Activated CD4-positive, alpha-beta T cell treated with anti-CD3 and anti-CD28 coated beads, Interleukin-10, Interleukin-2, amounts not matched to agents 100 ng/mL and 50 ng/mL, durations not matched to agents 16 hours and 8 hours (primary cell): ENCODE measurements at regions not wholly inside any gene's neighbourhood (a gene's known extent, or its start where the extent isn't known, plus 50 kb on each side); places are given as distances from the start of the nearest gene placed in this dataset.
"Not testable (repeated sequence)": the region's sequence is repeated elsewhere in the genome, so short reads cannot be mapped to it uniquely, and the experiment has no call there.

ENCODE experiments used
- DNase-seq: peaks from one replicate; pipeline ENCODE4 v3.0.0-alpha.2; 2020

DNA sequence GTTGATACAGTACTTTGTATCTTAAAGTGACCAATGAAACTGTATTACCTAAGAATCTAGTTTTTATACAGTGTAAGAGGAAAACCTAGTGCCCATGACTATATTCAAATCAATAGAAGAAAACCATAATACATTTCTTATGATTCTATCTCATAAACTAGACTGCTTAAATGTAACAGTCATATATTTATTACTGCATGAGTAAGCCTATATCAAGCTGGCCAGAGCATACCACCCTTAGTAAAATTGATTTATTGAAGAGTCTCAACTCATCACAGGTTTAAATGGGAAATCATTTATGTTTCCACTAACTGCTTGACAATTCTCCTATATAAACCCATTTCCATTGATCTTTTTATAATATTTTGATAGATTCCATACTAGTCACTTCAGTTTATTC is 1059.2 kb upstream of the LRRTM1 start:
- DNase-seq: no peak

DNA sequence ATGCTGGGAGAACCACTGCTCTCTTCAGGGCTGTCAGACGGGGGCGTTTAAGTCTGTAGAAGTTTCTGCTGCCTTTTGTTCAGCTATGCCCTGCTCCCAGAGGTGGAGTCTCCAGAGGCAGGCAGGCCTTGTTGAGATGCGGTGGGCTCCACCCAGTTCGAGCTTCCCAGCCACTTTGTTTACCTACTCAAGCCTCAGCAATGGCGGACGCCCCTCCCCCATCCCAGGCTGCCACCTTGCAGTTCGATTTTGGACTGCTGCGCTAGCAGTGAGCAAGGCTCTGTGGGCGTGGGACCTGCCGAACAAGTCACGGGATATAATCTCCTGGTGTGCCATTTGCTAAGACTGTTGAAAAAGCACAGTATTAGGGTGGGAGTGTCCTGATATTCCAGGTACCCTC is 1057.9 kb upstream of the LRRTM1 start:
- not testable (repeated sequence) for DNase-seq

DNA sequence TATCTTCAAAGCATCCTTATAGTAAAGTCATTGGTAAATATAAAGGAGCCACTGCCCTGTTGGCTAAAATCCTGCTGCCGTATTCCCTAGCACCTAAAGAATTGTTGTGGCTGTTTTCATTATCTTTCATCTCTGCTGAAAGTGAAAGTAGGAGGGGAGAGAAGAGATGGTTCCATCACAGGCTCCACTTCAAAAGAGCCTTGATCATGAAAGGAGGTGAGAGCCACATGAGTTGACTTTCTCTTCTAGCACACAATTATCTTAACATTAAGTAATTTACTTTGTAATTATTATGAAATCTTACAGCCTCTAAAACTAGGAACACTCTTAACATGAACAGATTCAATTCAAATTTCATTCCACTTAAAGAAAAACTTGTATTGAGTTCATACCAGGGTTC is 1050.9 kb upstream of the LRRTM1 start:
- DNase-seq: no peak

DNA sequence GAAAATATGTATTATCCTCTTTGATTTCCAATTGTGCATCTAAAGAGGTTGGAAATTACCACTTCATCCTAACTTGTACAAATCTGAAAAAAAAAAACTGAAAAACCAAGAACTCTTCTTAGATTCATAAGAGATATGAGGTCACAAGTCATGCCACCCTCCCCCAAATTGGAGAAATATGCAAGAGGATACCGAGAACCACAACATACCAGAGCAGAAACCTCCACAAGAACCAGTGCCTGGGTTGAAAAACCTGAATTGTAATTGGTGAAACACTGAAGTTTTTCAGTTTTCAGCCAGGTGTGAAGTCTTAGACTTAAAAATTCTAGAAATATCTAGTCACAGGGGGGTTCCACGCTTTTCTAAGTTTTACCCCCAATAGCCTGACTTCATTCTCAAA is 1029.5 kb upstream of the LRRTM1 start:
- DNase-seq: no peak

DNA sequence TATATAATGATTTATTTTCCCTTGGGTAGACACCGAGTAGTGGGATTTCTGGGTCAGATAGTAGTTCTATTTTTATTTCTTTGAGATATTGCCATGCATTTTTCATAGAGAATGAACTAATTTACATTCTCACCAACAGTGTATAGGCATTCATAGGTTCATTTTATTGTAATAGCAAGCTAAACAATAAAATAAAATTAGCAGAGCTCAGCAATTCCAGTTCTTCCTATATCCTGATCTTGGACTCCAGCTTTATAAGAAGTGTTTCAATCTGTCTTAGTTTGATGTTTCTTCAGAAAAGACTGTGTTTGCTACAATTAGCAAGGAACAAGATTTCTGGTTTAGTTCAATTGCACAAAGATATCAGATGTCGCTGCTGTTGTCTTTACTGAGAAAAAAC is 1024.4 kb upstream of the LRRTM1 start:
- DNase-seq: no peak

DNA sequence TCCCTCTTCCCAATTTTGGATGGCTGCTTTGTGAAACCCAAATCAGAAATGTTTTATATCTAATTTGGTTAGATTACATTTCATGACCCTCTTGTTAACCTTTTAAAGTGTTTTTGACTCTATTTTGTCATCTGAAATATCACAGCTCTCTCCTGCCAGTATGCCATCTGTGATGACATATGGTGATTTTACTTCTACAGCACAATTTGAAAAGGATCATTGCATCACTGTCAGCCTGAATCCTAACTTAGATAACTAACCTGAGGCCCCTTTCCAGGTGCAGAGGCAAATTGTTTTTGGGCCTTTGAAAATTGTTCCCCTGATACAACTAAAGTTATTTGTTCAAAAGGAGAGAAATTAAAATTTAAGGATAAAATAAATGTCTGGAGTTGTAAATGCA is 1023.4 kb upstream of the LRRTM1 start:
- DNase-seq: no peak

DNA sequence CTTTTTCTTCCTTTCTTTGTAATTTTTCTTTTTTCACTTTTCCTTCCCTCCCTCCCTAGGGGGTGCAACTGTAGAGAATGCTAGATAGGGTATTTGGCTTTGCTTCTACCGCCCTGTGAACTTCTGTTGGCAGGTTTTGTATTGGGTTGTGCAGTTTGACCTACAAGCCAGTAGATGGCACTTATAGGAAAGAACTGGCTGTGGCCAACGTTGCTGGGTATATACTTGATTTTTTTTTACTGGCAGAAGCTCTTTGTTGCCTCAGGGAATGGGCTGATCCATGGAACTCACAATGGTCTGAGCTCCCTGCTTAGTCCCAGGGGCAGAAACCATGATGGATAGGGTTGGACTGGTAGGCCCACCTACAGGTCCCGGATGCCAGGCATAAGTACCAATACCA is 1019.5 kb upstream of the LRRTM1 start:
- DNase-seq: no peak

DNA sequence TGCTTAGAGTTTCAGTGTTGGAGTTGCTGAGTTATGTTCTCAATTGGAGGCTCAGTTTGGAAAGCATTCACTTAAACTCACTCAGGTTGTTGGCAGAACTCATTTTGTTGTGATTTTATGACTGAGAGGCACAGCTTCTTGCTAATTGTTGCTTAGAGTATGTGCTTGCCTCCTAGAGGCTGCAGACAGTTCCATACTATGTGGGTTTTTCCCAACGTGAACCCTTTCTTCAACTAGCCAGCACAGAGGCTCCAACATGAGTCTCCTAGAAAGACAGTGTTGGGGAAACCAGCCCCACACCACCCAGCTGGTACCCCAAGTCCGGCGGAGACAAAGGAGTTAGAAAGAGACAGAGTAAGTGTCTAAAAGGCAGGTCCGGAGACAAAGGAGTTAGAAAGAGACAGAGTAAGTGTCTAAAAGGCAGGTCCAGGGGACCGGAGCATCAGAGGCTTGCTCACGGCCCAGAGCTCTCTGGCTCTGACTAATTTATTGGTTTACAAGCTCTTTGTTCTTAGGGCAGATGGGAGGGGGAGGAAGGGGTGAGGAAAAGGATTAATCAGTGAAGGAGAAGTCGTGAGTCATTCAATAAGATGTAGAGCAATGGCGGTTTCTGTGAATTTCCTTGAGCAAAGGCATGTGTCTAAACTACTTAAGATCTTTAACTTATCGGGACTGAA is 999.7 kb upstream of the LRRTM1 start:
- no peak for DNase-seq

DNA sequence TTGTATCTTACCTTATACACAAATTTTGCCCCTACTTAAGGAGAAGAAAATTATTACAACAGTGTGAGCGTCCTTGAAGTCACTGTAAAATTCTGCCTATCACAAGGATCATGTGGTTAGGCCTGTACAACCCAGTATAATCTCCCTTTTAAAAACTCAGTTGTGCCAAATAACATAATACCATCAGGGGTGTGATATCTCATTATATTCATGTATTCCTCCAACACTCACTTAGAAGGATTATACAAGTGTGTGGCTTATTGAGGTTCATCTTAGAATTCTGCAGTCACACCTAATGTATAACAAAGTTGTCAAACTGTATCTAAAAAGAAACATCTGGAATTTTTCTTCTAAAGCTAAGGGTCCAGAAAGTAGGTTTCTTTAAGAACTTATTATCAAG is 998.8 kb upstream of the LRRTM1 start:
- DNase-seq: no peak

DNA sequence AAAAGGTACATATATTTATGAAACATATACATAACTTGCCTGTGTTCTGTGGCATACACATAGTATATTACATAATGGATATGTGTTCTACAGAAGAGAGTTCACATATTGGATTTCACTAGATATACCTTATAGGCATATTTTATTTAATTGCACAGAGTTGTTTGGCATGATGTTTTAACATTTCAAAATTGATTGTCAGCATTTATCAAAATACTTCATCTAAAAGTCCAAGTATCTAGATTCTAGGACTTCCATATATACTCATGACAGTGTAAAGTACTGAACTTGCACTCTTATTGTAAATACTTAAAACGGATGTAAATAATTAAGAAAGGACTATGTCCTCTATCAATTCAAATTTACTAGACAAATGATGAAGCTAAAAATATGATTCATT is 995.3 kb upstream of the LRRTM1 start:
- no peak for DNase-seq

DNA sequence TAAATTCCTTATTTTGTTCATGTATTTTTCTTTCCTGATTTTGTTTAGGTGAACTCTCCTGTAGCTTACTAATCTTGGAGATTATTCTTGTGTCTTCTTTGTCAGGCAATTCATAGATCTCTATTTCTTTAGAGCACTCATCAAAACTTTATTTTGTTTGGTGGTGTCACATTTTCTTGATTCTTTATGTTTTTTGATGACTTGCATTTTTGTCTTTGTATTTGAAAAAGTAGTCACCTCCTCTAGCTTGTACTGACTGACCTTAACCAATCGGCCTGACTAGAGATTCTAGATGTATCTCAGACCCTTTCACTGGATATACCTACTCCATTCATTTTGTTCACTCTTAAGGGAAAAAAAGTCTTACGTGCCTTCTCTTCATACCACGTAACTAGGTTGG is 986.3 kb upstream of the LRRTM1 start:
- DNase-seq: no peak

DNA sequence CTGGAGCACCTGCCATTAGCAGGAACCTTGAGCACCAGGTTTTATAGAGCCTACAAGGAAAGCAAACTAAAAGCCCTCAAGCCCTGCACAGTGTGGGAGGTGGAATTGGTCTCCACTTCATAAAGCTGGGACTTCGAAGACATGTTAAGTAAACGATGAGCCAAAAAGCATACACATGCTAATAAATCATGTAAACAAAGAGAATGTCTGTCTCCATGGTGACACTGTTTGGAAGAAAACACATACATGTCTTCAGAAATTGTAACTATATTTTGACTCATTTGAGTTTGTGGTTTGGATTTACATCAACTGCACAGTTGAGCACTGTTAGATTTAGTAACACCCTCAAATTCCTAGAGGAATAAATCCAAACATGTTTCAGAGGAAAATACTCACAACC is 978.5 kb upstream of the LRRTM1 start:
- no peak for DNase-seq

DNA sequence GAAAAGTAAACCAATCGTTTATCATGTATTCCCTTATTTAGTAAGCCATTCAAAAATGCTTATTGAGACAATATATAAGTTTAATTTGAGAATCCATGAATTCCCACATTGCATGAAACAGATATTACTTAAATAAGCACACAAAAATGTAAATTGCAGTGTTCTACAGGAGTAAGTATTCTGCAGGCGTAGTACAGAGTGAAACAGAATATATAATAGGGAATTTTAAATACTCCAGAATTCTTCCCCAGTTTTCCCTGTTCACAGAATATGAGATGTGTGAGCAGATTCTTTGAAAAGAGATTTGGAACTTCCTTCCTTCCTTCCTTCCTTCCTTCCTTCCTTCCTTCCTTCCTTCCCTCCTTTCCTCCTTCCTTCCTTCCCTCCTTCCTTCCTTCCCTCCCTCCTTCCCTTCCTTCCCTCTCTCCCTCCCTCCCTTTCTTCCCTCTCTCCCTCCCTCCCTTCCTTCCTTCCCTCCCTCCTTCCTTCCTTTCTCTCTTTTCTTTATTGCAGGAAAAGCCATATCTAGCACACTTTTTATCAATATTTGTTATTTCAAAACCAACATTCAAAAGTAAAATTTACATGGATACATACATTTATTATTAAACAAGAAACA is 977.7 kb upstream of the LRRTM1 start:
- no peak for DNase-seq

DNA sequence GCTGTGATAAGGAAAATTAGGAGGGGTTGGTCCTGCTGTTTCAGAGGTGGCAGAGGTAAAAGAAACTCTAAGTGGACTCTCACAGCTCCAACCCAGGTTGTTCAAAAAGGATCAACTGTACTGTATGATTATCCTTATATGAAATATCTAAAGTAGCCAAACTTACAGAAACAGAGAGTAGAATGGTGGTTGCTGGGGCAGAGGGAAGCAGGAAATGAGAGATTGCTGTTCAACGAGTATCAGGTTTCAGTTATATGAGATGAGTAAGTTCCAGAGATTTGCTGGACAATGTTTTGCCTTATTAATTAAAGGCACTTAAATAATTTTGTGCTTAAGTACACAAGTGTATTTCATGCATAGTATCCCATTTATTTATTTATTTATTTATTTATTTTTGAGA is 972.0 kb upstream of the LRRTM1 start:
- DNase-seq: no peak

DNA sequence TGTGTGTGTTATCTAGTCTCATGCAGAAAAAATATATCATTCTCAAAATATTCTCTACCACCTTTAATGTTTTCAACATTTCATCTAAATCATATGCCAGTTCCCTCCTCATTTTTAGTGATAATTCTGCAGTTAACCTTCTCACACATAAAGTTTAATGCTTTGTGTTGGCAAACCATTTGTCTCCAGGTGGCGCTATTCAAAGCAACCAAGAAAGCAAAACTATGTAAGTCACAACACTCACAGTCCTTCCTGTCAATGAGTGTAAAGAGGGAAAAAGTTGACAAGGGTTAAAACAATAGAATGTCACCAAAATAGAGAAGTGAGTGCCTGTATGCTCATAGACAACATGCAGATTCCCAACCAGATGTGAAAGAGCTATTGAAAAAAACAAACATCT is 961.6 kb upstream of the LRRTM1 start:
- DNase-seq: no peak

DNA sequence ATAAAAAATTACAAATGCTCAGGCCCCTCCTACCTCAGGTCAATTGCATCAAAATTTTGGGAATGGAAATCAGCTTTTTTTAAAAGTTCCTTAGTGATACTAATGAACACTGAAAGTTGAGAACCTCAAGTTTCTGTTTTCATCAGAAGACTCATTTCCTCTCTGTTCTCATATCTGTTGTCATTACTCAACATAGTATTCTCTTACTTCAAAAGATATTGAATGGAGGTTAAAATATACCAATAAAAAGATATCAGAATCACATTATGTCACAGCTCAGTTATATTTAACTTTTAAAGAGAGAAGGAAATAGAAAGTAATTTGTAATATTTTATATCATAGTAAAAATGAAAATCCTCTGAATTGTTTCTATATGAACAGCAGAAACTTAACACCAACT is 959.4 kb upstream of the LRRTM1 start:
- no peak for DNase-seq

DNA sequence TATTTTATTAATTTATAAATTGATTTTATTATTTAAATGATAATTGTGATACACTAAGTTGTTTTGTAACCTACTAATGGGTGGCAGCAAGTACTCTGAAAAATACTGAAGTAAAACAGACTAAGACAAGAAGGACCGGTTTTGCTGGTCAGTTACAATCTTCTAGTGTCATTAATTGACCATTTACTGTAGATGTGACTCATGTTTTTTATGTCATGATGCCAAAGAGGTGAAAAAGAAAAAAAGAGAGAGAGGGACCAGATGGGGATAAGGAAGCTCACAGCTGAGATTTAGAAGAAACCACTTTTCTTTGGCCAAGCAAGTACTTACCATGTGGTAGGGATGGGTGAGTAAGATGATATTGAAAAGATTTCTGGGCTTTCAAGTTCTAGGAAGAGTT is 955.8 kb upstream of the LRRTM1 start:
- DNase-seq: no peak

DNA sequence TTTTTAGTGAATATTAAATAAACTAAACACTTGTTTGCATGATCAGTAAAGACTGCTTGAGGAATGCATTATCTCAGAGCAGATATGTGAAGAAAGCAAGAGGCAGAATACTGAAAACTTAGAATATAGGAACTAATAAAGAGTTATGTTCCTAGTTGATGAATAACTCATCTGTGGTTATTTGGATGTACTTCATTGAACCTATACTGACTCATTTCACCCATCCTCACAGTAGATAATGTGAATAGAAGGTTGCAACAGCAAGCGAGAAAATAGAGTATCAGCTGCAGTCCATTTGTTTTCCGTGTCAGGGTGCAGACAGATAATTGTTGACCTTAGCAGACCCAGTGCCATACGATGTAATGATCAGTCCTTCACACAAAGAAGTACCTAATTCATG is 945.7 kb upstream of the LRRTM1 start:
- DNase-seq: no peak

DNA sequence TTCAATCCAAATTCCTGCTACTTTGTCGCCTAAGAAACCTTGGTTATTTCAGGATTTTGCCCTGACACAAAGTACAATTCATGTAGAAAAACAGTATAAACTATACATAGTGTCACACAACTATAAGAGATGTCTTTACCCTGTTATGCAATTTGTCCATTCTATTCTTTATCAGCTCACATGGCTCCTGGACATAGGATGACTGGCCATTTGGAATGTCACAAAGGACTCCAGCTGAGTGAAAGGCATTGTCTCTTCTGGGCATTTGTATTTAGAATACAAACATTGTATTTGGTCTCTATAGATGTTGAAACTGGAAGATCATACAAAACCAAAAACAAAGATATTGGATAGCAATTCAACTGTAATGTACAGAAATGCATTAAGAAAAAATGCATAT is 944.6 kb upstream of the LRRTM1 start:
- no peak for DNase-seq

DNA sequence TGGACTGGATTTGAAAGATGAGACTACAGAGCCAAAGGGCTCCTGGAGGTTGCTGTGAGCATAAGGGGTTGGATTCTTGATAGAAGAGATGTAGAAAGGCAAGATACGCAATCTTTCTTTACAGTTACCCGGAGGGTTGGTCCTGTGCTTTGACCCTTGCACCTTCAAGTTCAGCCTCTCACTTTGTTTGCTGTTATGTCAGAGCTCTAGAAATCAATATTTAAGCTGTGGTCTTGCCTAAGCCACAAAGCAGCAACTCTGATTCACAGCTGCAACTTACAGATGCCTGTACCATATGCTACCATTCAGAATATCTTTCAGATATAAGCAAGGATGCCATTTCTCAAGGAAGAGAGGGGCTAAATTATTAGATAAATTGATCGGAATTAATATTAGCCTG is 943.1 kb upstream of the LRRTM1 start:
- DNase-seq: no peak

DNA sequence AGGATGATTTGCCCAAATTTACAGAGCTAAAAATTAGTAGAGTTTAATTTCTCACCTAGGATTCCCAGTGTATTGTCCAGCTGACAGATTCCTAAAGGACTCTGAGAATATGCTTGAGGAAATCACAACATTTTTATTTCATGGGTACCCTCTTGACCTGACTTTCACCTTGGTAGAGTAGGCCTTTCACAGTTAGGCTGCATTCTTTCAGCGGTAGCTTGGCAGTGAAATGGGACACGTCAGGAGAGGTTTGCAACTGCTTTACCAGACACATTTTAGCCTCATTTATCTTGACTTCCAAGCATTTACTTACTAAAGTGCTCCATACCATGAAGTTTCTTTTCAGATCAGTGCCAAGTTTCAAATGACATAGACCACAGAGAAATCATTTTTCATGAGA is 937.9 kb upstream of the LRRTM1 start:
- no peak for DNase-seq

DNA sequence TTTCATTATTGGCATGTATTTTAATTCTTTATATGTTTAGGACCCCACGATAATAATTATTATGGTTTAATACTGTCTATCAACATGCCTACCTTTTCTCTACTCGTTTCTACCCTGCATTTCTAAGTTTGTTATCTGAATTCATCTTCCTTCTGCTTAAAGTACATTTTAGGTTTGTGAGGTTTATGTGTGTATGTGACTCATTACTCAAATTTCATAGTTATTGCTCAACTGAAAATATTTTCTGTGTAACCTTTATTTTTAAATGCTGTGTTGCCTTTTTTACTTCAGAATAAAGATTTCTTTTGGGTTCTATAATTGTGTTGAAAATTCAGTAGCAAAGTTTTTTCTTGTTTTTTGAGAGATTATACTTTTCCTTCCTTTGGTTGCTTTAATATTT is 933.9 kb upstream of the LRRTM1 start:
- DNase-seq: no peak

DNA sequence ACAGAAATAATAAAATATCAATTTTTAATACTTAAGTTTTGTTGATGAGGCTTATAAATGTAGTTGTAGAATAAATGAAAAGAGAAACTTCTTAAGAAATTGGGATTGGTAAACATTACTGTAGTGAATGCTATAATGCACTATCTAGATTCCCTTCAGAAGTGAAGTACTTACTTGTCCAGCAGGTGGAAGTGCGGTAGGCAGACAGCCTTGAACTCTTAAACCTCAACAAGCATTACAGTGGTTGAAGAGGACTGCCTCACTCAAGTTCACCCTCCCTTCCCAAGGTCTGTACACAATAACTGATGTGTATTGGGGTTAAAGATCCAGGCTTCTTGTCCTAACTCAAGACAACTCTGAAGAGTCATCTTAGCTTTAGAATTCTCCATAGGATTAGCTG is 931.0 kb upstream of the LRRTM1 start:
- DNase-seq: no peak

DNA sequence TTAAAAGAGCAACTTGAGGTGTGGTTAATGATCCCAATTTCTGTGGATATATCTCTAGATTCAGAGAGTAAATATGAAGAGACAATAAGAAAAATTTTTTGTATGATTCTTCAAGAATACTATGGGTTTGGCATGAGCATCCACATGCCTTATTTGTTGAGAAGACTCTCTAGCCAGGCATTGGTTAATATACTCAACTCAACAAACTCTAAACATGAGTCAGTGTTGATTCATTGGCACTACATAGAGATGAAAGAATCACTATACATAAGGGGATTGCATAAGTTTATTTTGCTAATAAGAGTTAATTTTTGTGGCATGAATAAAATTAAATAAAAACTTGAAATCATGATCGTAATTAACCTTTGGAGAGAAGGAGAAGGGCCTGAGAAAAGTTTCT is 930.2 kb upstream of the LRRTM1 start:
- DNase-seq: no peak

DNA sequence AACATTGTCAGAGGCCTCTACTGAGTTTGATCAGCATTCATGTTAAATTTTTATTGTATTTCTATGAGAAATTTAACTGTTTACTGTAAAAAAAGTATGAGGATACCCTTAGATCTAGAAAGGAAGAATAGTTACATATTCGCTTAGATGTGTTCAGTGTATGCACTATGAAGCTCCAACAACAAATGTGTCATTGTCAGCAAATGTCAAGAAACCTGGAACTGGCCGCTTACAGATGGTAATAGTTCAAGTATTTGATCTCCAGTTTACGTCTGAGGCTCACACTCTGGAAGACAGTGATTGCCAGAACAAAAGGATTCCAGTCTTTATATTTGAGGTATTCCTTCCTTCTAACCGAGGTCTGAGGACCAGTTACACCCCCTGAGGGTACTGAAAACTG is 921.2 kb upstream of the LRRTM1 start:
- DNase-seq: no peak
